Loucy (cell line): ENCODE measurements at regions not wholly inside any gene's neighbourhood (a gene's known extent, or its start where the extent isn't known, plus 50 kb on each side); places are given as distances from the start of the nearest gene placed in this dataset.
"Not testable (repeated sequence)": the region's sequence is repeated elsewhere in the genome, so short reads cannot be mapped to it uniquely, and the experiment has no call there.

Experiments
- H2AFZ ChIP-seq: fragments of 200-600 bp; sonication (generic); 2 replicates; pipeline ENCODE4 v1.6.0; 2016; ENCODE audit warnings: antibody characterized with exemption, mild to moderate bottlenecking, low read length, moderate library complexity
- H3F3A ChIP-seq: fragments of 200-600 bp; 2 replicates; pipeline ENCODE4 v1.6.0; 2016; ENCODE audit warnings: antibody characterized with exemption, low read depth, mild to moderate bottlenecking
- H3K27me3 ChIP-seq: fragments of 200-600 bp; sonication (generic); 2 replicates; pipeline ENCODE4 v1.6.1; 2014; ENCODE audit warnings: low read length, mild to moderate bottlenecking; ENCODE audit not compliant: insufficient read depth, poor library complexity, severe bottlenecking
- H3K36me3 ChIP-seq: fragments of 200-600 bp; sonication (generic); 2 replicates; pipeline ENCODE4 v1.6.1; 2016; ENCODE audit warnings: low read length; ENCODE audit not compliant: insufficient read depth
- H3K4me1 ChIP-seq: fragments of 200-600 bp; sonication (generic); 2 replicates; pipeline ENCODE4 v1.5.1; 2014; ENCODE audit warnings: low read length, mild to moderate bottlenecking; ENCODE audit not compliant: insufficient read depth, poor library complexity, severe bottlenecking
- H3K4me2 ChIP-seq: fragments of 200-600 bp; sonication (generic); 2 replicates; pipeline ENCODE4 v1.6.0; 2014; ENCODE audit warnings: antibody characterized with exemption, low read length, low read depth, mild to moderate bottlenecking; ENCODE audit not compliant: poor library complexity, severe bottlenecking
- H3K4me3 ChIP-seq: fragments of 200-600 bp; sonication (generic); 2 replicates; pipeline ENCODE4 v1.5.1; 2014; ENCODE audit warnings: low read length, mild to moderate bottlenecking, mixed read lengths; ENCODE audit not compliant: poor library complexity, severe bottlenecking
- H3K79me2 ChIP-seq: fragments of 200-600 bp; sonication (generic); 2 replicates; pipeline ENCODE4 v1.6.1; 2014; ENCODE audit warnings: low read length; ENCODE audit not compliant: insufficient read depth
- H3K9ac ChIP-seq: fragments of 200-600 bp; sonication (generic); 2 replicates; pipeline ENCODE4 v1.6.0; 2014; ENCODE audit warnings: mild to moderate bottlenecking, low read depth, low read length, moderate library complexity; ENCODE audit not compliant: poor library complexity, severe bottlenecking
- H3K9me2 ChIP-seq: fragments of 200-600 bp; sonication (generic); replicated peaks from 2 replicates; pipeline ENCODE4 v1.6.1; 2016; ENCODE audit warnings: low read depth, low read length, mixed read lengths
- H3K9me3 ChIP-seq: fragments of 200-600 bp; sonication (generic); 2 replicates; pipeline ENCODE4 v1.6.1; 2014; ENCODE audit warnings: mild to moderate bottlenecking, antibody characterized with exemption, low read length, low read depth; ENCODE audit not compliant: insufficient read depth
- H4K20me1 ChIP-seq: fragments of 200-600 bp; sonication (generic); 2 replicates; pipeline ENCODE4 v1.6.0; 2014; ENCODE audit warnings: antibody characterized with exemption, low read length, mild to moderate bottlenecking; ENCODE audit not compliant: insufficient read depth, poor library complexity, severe bottlenecking
- EZH2phosphoT487 ChIP-seq: fragments of 200-600 bp; IDR thresholded peaks from 2 replicates; pipeline ENCODE4 v1.6.1; 2018; ENCODE audit warnings: antibody characterized with exemption, mild to moderate bottlenecking, moderate library complexity, borderline replicate concordance
- TF ChIP-seq, protein P1 (sequence below): fragments of 200-600 bp; sonication (generic); conservative IDR thresholded peaks from 2 replicates; pipeline ENCODE4 v1.5.1; 2014; ENCODE audit warnings: mild to moderate bottlenecking, antibody characterized with exemption, low read length

- Histone ChIP-seq H3K4me3 (no peak overlapping the region), H3K4me1 (no peaks in the 10 kb centered on the region), H3K4me2 (no peak overlapping the region), H3K9me3 (no peaks in the 10 kb centered on the region), H3F3A (no peaks in the 10 kb centered on the region), H2AFZ (no peak overlapping the region), H3K9me2 (no peaks in the 10 kb centered on the region), H4K20me1 (no peaks in the 10 kb centered on the region), H3K9ac (no peak overlapping the region), H3K27me3 (no peaks in the 10 kb centered on the region), H3K79me2 (no peaks in the 10 kb centered on the region), H3K36me3 (no peaks in the 10 kb centered on the region)
- TF ChIP-seq, protein P1, sequence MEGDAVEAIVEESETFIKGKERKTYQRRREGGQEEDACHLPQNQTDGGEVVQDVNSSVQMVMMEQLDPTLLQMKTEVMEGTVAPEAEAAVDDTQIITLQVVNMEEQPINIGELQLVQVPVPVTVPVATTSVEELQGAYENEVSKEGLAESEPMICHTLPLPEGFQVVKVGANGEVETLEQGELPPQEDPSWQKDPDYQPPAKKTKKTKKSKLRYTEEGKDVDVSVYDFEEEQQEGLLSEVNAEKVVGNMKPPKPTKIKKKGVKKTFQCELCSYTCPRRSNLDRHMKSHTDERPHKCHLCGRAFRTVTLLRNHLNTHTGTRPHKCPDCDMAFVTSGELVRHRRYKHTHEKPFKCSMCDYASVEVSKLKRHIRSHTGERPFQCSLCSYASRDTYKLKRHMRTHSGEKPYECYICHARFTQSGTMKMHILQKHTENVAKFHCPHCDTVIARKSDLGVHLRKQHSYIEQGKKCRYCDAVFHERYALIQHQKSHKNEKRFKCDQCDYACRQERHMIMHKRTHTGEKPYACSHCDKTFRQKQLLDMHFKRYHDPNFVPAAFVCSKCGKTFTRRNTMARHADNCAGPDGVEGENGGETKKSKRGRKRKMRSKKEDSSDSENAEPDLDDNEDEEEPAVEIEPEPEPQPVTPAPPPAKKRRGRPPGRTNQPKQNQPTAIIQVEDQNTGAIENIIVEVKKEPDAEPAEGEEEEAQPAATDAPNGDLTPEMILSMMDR, result no peak
- no peak for TF ChIP-seq EZH2phosphoT487
Measured at GRCh38 chrX:36869457-36869856, 138.7 kb upstream of the FAM47C start.

- no peaks in the 10 kb centered on the region for H3K9me2 ChIP-seq
- no peak overlapping the region for H3K4me2 ChIP-seq
- no peak overlapping the region for H3K4me3 ChIP-seq
- no peaks in the 10 kb centered on the region for H4K20me1 ChIP-seq
- H3K79me2 ChIP-seq, result no peaks in the 10 kb centered on the region
- no peak overlapping the region for H3K9ac ChIP-seq
- H3F3A ChIP-seq, result no peaks in the 10 kb centered on the region
- TF ChIP-seq, protein P1, result no peak
- TF ChIP-seq EZH2phosphoT487, result no peak
- H3K9me3 ChIP-seq, result no peaks in the 10 kb centered on the region
- H3K27me3 ChIP-seq, result no peaks in the 10 kb centered on the region
- no peaks in the 10 kb centered on the region for H3K36me3 ChIP-seq
- no peak overlapping the region for H2AFZ ChIP-seq
- H3K4me1 ChIP-seq, result no peaks in the 10 kb centered on the region
Measured at GRCh38 chrX:36897690-36898089, 110.5 kb upstream of the FAM47C start.

GRCh38 chrX:36898301-36898700 is 109.9 kb upstream of the FAM47C start:
- Histone ChIP-seq H3K27me3 (no peaks in the 10 kb centered on the region), H3K4me1 (no peaks in the 10 kb centered on the region), H3K79me2 (no peaks in the 10 kb centered on the region), H3K36me3 (no peaks in the 10 kb centered on the region), H3K9me2 (no peaks in the 10 kb centered on the region), H3K9me3 (no peaks in the 10 kb centered on the region), H3F3A (no peaks in the 10 kb centered on the region), H2AFZ (no peak overlapping the region), H3K4me2 (no peak overlapping the region), H3K4me3 (no peak overlapping the region), H4K20me1 (no peaks in the 10 kb centered on the region), H3K9ac (no peak overlapping the region)
- TF ChIP-seq, protein P1, result peak; percentile 58
- no peak for TF ChIP-seq EZH2phosphoT487

GRCh38 chrX:36904561-36904960 is 103.6 kb upstream of the FAM47C start:
- not testable (repeated sequence) for H3K4me1 ChIP-seq, H2AFZ ChIP-seq, H3K9me2 ChIP-seq, H3K9me3 ChIP-seq, H3K27me3 ChIP-seq, H3K9ac ChIP-seq, H3K79me2 ChIP-seq, H3K36me3 ChIP-seq, H3K4me2 ChIP-seq, H4K20me1 ChIP-seq, H3K4me3 ChIP-seq, H3F3A ChIP-seq
